ENCODE measurements at regions not wholly inside any gene's neighbourhood (a gene's known extent, or its start where the extent isn't known, plus 50 kb on each side); places are given as distances from the start of the nearest gene placed in this dataset.
A peak's percentile ranks its signal among the peaks of the same experiment; 100 is the strongest.

DNA sequence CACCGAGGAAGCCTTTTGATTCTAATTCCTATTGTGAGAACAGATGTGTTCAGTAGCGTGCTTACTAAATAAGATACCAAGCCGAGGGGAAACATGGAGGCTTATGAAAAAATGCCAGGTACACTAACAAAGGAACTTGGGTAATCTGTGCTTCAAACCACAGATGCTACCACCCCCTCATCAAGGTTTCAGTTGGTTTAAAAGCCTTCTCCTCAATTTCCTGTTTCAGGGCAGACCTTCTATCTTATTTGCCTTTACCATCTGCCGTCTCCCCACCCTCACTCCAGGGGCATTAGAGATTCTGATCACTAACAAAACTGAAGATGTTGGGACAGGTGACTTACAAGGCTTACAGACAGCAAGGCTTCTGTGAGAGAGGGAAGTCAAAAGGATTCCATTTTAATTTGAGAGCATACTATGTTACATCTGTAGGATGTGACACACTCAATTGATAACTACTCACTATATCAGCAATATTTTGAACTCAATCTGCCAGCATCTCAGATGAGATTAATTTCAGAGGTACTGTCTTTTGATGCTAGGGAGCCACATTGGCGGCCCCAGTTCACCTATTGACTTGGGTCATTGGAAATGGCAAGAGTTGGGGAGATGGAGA, 60.6 kb upstream of the PLCL2 start:
- no peak for ATAC-seq
- no peak for DNase-seq
- TF ChIP-seq, protein P1, sequence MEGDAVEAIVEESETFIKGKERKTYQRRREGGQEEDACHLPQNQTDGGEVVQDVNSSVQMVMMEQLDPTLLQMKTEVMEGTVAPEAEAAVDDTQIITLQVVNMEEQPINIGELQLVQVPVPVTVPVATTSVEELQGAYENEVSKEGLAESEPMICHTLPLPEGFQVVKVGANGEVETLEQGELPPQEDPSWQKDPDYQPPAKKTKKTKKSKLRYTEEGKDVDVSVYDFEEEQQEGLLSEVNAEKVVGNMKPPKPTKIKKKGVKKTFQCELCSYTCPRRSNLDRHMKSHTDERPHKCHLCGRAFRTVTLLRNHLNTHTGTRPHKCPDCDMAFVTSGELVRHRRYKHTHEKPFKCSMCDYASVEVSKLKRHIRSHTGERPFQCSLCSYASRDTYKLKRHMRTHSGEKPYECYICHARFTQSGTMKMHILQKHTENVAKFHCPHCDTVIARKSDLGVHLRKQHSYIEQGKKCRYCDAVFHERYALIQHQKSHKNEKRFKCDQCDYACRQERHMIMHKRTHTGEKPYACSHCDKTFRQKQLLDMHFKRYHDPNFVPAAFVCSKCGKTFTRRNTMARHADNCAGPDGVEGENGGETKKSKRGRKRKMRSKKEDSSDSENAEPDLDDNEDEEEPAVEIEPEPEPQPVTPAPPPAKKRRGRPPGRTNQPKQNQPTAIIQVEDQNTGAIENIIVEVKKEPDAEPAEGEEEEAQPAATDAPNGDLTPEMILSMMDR (IDR thresholded peaks at IDR 0.05 in 4 of 5, conservative IDR thresholded peaks at IDR 0.05 in 1 of 5): no peak
- TF ChIP-seq POLR2A (IDR thresholded peaks at IDR 0.05): no peak
- H3K36me3 ChIP-seq: no peaks in the 10 kb centered on the region
- in situ Hi-C loops (cut with MboI; ENCODE audit: low sequenced_read_pairs in 4 of 4) (loop anchor here in 1 of 4 donors (25.0 kb wide), 1 partner anchor 588 kb away; no protein-coding TSS in a partner anchor), intact Hi-C loops (cut with DNase I; ENCODE audit: low total_unique reads) (no loop called here)
- H3K27me3 ChIP-seq: no peaks in the 10 kb centered on the region
- H3K4me3 ChIP-seq: no peak overlapping the region
- H3K9me3 ChIP-seq: no peaks in the 10 kb centered on the region
- no peaks in the 10 kb centered on the region for H3K4me1 ChIP-seq
- no peak overlapping the region for H3K27ac ChIP-seq

DNA sequence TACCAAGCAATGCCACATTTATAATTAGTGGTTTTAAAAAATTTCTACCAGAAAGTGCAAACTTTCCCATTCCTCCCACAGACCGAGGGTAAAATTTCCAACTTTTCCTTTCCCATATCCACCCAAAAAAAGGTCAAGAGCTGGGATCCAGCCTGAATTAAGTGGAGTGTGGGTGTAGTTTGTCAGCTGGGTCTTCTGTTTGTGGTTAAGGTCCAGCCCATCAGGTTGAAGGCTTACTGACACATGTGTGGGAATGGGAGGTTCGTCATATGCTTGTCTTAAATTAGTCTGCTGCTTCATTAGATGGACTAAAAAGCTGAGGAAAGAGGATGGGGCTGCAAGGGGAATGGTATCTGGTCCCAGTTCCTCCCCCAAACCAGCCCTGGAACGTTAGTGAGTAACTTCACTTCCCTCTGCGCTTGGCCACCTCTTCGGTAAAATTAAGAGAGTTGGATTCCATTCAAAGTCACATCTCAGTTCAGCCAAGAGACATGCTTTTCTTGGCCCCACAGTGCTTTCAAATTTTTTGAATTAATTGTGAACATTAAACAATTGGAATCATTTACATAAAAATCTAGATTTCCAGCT, 59.0 kb upstream of the PLCL2 start:
- no peak for DNase-seq
- no peak overlapping the region for H3K4me3 ChIP-seq
- no peaks in the 10 kb centered on the region for H3K4me1 ChIP-seq
- intact Hi-C loops (cut with DNase I; ENCODE audit: low total_unique reads): no loop called here
- H3K9me3 ChIP-seq: no peaks in the 10 kb centered on the region
- no peak for ATAC-seq
- TF ChIP-seq, protein P1 (IDR thresholded peaks at IDR 0.05 in 4 of 5, conservative IDR thresholded peaks at IDR 0.05 in 1 of 5): no peak
- TF ChIP-seq POLR2A (IDR thresholded peaks at IDR 0.05): no peak
- no peaks in the 10 kb centered on the region for H3K27me3 ChIP-seq
- in situ Hi-C loops (cut with MboI; ENCODE audit: low sequenced_read_pairs in 4 of 4): no loop called here
- H3K27ac ChIP-seq: no peak overlapping the region
- no peaks in the 10 kb centered on the region for H3K36me3 ChIP-seq

DNA sequence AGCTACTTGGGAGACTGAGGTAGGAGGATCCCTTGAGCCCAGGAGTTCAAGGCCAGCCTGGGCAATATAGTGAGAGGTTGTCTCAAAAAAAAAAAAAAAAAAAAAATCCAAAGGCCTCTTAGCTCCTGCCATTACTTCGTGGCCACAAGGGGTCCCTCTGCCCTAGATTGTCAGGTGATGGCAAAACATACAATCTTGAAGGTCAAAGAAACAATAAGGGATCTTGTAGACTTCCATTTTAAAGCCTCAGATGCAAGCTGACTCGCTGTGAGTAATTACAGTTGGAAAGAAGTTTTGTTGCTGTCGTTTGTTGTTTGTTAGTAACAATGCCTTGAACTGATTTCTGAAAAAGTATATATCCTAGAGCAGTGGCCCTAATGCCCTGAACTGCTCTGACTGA, 55.9 kb upstream of the PLCL2 start:
- ATAC-seq: peak in 1 of 2 donors; percentile 46
- Histone ChIP-seq H3K36me3 (no peaks in the 10 kb centered on the region), H3K9me3 (no peaks in the 10 kb centered on the region), H3K4me3 (no peak overlapping the region), H3K27me3 (no peaks in the 10 kb centered on the region), H3K27ac (no peak overlapping the region), H3K4me1 (no peaks in the 10 kb centered on the region)
- no peak for DNase-seq
- in situ Hi-C loops (cut with MboI; ENCODE audit: low sequenced_read_pairs in 4 of 4): no loop called here
- intact Hi-C loops (cut with DNase I; ENCODE audit: low total_unique reads): no loop called here
- TF ChIP-seq, protein P1 (IDR thresholded peaks at IDR 0.05 in 4 of 5, conservative IDR thresholded peaks at IDR 0.05 in 1 of 5): peak in 3 of 5 experiments; percentile 12 to 31 (median 17)
- TF ChIP-seq POLR2A (IDR thresholded peaks at IDR 0.05): no peak

DNA sequence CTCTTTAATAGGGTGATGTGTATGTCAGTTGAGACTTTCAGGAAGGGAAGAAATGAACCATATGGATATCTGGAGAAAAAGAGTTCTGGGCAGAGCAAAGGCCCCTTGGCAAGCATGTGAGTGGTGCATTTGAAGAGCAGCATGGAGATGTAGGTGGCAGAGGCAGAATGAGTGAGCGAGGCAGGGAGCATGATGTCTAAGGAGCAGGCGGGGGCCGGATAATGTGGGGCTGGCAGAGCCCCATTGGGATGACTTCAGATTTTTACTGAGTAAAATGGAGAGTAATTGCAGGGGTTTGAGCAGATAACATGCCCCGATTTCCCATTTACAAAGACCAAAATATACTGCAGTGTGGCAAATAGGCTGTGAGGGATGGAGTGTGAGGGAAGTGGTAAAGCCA, 52.9 kb upstream of the PLCL2 start:
- Histone ChIP-seq H3K36me3 (no peaks in the 10 kb centered on the region), H3K27me3 (no peaks in the 10 kb centered on the region), H3K27ac (no peak overlapping the region), H3K9me3 (no peaks in the 10 kb centered on the region), H3K4me3 (no peak overlapping the region), H3K4me1 (peaks cover 0 to 3% of the 10 kb centered on the region in 2 donors)
- intact Hi-C loops (cut with DNase I; ENCODE audit: low total_unique reads): no loop called here
- no peak for DNase-seq
- no peak for TF ChIP-seq POLR2A (IDR thresholded peaks at IDR 0.05)
- TF ChIP-seq, protein P1 (IDR thresholded peaks at IDR 0.05 in 4 of 5, conservative IDR thresholded peaks at IDR 0.05 in 1 of 5): no peak
- in situ Hi-C loops (cut with MboI; ENCODE audit: low sequenced_read_pairs in 4 of 4): no loop called here
- ATAC-seq: no peak
